ENCODE measurements at regions not wholly inside any gene's neighbourhood (a gene's known extent, or its start where the extent isn't known, plus 50 kb on each side); places are given as distances from the start of the nearest gene placed in this dataset.

DNA sequence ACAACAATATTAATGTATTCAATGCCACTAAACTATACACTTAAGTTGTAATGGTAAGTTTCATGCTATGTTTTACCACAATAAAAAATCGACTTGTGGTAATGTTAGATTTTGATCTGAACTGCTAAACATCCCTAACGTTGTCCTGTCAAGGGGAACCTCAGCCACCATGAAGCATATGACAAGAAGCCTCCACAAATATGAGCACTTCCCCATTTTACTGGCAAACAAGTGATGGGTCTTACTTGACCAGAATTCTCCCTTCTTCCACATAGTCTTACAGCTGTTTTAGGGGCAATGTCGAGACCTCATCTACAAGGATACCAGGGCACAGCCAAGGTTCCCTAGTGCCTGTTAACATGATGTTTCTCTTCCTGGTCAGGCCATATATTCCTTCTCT is 124.2 kb upstream of the ABI3BP start:
- TF ChIP-seq, protein P1, sequence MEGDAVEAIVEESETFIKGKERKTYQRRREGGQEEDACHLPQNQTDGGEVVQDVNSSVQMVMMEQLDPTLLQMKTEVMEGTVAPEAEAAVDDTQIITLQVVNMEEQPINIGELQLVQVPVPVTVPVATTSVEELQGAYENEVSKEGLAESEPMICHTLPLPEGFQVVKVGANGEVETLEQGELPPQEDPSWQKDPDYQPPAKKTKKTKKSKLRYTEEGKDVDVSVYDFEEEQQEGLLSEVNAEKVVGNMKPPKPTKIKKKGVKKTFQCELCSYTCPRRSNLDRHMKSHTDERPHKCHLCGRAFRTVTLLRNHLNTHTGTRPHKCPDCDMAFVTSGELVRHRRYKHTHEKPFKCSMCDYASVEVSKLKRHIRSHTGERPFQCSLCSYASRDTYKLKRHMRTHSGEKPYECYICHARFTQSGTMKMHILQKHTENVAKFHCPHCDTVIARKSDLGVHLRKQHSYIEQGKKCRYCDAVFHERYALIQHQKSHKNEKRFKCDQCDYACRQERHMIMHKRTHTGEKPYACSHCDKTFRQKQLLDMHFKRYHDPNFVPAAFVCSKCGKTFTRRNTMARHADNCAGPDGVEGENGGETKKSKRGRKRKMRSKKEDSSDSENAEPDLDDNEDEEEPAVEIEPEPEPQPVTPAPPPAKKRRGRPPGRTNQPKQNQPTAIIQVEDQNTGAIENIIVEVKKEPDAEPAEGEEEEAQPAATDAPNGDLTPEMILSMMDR (IDR thresholded peaks at IDR 0.05): no peak
- TF ChIP-seq POLR2A (IDR thresholded peaks at IDR 0.05): no peak

Data from uterus (tissue), 2 donors.